WTC11 (cell line): ENCODE measurements at regions not wholly inside any gene's neighbourhood (a gene's known extent, or its start where the extent isn't known, plus 50 kb on each side); places are given as distances from the start of the nearest gene placed in this dataset.

Experiments used
- ATAC-seq: fragments of 200-7000 bp; cut with Tn5 transposase; 2 replicates; pipeline ENCODE4 v1.10.0; 2021; ENCODE audit warnings: mild to moderate bottlenecking, moderate library complexity
- CTCF ChIA-PET: fragments of 300-600 bp; sonication (Branson Sonifier 250); formaldehyde crosslinking; loops from one replicate; lab custom pipeline; 2021; ENCODE audit warnings: antibody characterized with exemption; lab: Charles Lee
- POLR2A ChIA-PET: fragments of 350-600 bp; sonication (Branson Sonifier 250); formaldehyde crosslinking; loops from one replicate; lab custom pipeline; 2021; ENCODE audit warnings: antibody characterized with exemption; lab: Charles Lee
- DNase-seq: peaks from one replicate; pipeline ENCODE4 v3.0.0; 2021; ENCODE audit warnings: low spot score
- H3K27ac Mint-ChIP-seq: 2 replicates; pipeline ENCODE4 v1.8.0; 2021; ENCODE audit warnings: mixed read lengths
- H3K27me3 Mint-ChIP-seq: 2 replicates; pipeline ENCODE4 v1.8.0; 2021; ENCODE audit warnings: low read depth, mild to moderate bottlenecking, moderate library complexity, mixed read lengths
- H3K36me3 Mint-ChIP-seq: 2 replicates; pipeline ENCODE4 v1.8.0; 2021; ENCODE audit warnings: mixed read lengths
- H3K4me1 Mint-ChIP-seq: 2 replicates; pipeline ENCODE4 v1.8.0; 2022; ENCODE audit warnings: mixed read lengths
- H3K4me3 Mint-ChIP-seq: 2 replicates; pipeline ENCODE4 v1.8.0; 2021; ENCODE audit warnings: mild to moderate bottlenecking, moderate library complexity, mixed read lengths
- H3K9me3 Mint-ChIP-seq: 2 replicates; pipeline ENCODE4 v1.8.0; 2021; ENCODE audit warnings: mixed read lengths
- CBFB ChIP-seq: sonication (generic); formaldehyde crosslinking; IDR thresholded peaks from 2 replicates; pipeline ENCODE4 v1.8.1; 2022; ENCODE audit warnings: mild to moderate bottlenecking, low read depth, missing genetic modification reagents
- ELF4 ChIP-seq: sonication (generic); formaldehyde crosslinking; IDR thresholded peaks from 2 replicates; pipeline ENCODE4 v1.8.1; 2022; ENCODE audit warnings: low read depth, mild to moderate bottlenecking, moderate library complexity, missing genetic modification reagents
- EMX1 ChIP-seq: fragments of 250-450 bp; sonication (Bioruptor Pico); IDR thresholded peaks from 2 replicates; pipeline ENCODE4 v1.8.0; 2021; ENCODE audit warnings: mild to moderate bottlenecking
- ESRRA ChIP-seq: sonication (generic); formaldehyde crosslinking; IDR thresholded peaks from 2 replicates; pipeline ENCODE4 v1.8.1; 2022; ENCODE audit warnings: mild to moderate bottlenecking, missing genetic modification reagents, borderline replicate concordance
- HMGA2 ChIP-seq: fragments of 250-450 bp; sonication (Bioruptor Pico); IDR thresholded peaks from 2 replicates; pipeline ENCODE4 v1.4.0; 2021; ENCODE audit warnings: mild to moderate bottlenecking, moderate library complexity
- JUN ChIP-seq: sonication (generic); formaldehyde crosslinking; IDR thresholded peaks from 2 replicates; pipeline ENCODE4 v1.8.0; 2023; ENCODE audit warnings: mild to moderate bottlenecking, missing genetic modification reagents
- NFE2L1 ChIP-seq: sonication (generic); formaldehyde crosslinking; IDR thresholded peaks from 2 replicates; pipeline ENCODE4 v1.8.1; 2023; ENCODE audit warnings: missing genetic modification reagents
- NR2C2 ChIP-seq: sonication (generic); formaldehyde crosslinking; IDR thresholded peaks from 2 replicates; pipeline ENCODE4 v1.8.0; 2022; ENCODE audit warnings: mild to moderate bottlenecking, missing genetic modification reagents
- RORB ChIP-seq: fragments of 250-450 bp; sonication (Bioruptor Pico); IDR thresholded peaks from 2 replicates; pipeline ENCODE4 v1.9.0; 2021; ENCODE audit warnings: mild to moderate bottlenecking
- SMAD3 ChIP-seq: sonication (generic); formaldehyde crosslinking; IDR thresholded peaks from 2 replicates; pipeline ENCODE4 v1.8.0; 2022; ENCODE audit warnings: missing genetic modification reagents, mild to moderate bottlenecking, borderline replicate concordance
- SOX15 ChIP-seq: fragments of 250-450 bp; sonication (Bioruptor Pico); IDR thresholded peaks from 2 replicates; pipeline ENCODE4 v1.9.0; 2021; ENCODE audit warnings: mild to moderate bottlenecking
- TEAD4 ChIP-seq: sonication (generic); formaldehyde crosslinking; IDR thresholded peaks from 2 replicates; pipeline ENCODE4 v1.8.0; 2022; ENCODE audit warnings: mild to moderate bottlenecking, missing genetic modification reagents
- ZNF219 ChIP-seq: sonication (generic); formaldehyde crosslinking; IDR thresholded peaks from 2 replicates; pipeline ENCODE4 v1.8.0; 2023; ENCODE audit warnings: missing genetic modification reagents, mild to moderate bottlenecking, borderline replicate concordance
- ZNF317 ChIP-seq: sonication (generic); formaldehyde crosslinking; IDR thresholded peaks from 2 replicates; pipeline ENCODE4 v1.8.1; 2023; ENCODE audit warnings: low read depth, mild to moderate bottlenecking, moderate library complexity, missing genetic modification reagents, borderline replicate concordance
- ZNF423 ChIP-seq: fragments of 250-450 bp; sonication (Bioruptor Pico); IDR thresholded peaks from 2 replicates; pipeline ENCODE4 v2.1.2; 2022; ENCODE audit warnings: mild to moderate bottlenecking, moderate library complexity
- TF ChIP-seq, protein P1 (sequence below): sonication (generic); formaldehyde crosslinking; IDR thresholded peaks from 2 replicates; pipeline ENCODE4 v1.8.0; 2022; ENCODE audit warnings: missing genetic modification reagents
- TF ChIP-seq, protein P2 (sequence below): sonication (generic); formaldehyde crosslinking; conservative IDR thresholded peaks from 2 replicates; pipeline ENCODE4 v1.8.1; 2022; ENCODE audit warnings: mild to moderate bottlenecking, missing genetic modification reagents
- TF ChIP-seq, protein P3 (sequence below): sonication (generic); formaldehyde crosslinking; IDR thresholded peaks from 2 replicates; pipeline ENCODE4 v1.8.0; 2023; ENCODE audit warnings: mild to moderate bottlenecking, missing genetic modification reagents

DNA sequence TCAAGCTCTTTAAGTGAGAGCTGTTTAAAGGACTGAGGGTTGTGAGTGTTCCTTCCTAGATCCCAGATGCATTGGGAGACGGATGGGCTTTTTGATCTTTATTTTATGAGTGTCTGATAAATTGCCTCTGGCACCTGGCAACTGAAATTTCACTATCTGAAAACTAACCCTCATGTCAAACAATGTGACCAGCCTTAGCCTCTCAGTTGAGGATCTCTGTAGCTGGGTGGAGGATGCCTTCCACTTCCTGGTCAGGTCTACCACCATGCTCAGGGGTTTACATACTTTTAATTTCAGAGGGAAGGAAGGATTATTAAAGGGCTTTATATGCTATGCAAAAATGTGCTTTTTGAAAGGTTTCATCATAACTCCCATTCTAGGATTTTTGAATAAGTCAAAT, 70.5 kb upstream of the NT5C1B start:
- POLR2A ChIA-PET = no interaction called here

DNA sequence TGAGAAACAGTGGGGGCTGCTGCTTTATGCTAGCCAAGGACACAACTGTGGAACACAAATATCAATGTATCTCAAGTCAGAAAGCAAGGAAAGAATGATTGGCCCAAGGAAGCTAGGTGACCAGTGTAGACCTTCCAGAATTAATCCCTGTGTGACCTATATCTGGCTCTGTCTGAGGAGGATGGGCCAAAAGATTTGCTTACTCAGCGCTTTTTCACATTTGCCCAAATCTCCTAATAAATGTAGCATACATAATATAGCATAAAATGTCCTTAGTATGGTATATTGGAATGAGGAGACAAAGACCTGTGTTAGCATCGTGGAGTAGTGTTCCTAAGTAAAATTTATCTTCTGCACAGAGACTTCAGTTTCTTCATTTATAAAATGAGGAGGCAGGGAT, 66.7 kb upstream of the NT5C1B start:
- Mint-ChIP-seq H3K27ac (no peak overlapping the region), H3K4me3 (no peak overlapping the region), H3K9me3 (no peaks in the 10 kb centered on the region), H3K36me3 (no peaks in the 10 kb centered on the region), H3K4me1 (no peaks in the 10 kb centered on the region), H3K27me3 (no peaks in the 10 kb centered on the region)
- ATAC-seq = no peak
- ChIA-PET CTCF (no interaction called here), POLR2A (no interaction called here)
- no peak for DNase-seq
- TF ChIP-seq, protein P1, sequence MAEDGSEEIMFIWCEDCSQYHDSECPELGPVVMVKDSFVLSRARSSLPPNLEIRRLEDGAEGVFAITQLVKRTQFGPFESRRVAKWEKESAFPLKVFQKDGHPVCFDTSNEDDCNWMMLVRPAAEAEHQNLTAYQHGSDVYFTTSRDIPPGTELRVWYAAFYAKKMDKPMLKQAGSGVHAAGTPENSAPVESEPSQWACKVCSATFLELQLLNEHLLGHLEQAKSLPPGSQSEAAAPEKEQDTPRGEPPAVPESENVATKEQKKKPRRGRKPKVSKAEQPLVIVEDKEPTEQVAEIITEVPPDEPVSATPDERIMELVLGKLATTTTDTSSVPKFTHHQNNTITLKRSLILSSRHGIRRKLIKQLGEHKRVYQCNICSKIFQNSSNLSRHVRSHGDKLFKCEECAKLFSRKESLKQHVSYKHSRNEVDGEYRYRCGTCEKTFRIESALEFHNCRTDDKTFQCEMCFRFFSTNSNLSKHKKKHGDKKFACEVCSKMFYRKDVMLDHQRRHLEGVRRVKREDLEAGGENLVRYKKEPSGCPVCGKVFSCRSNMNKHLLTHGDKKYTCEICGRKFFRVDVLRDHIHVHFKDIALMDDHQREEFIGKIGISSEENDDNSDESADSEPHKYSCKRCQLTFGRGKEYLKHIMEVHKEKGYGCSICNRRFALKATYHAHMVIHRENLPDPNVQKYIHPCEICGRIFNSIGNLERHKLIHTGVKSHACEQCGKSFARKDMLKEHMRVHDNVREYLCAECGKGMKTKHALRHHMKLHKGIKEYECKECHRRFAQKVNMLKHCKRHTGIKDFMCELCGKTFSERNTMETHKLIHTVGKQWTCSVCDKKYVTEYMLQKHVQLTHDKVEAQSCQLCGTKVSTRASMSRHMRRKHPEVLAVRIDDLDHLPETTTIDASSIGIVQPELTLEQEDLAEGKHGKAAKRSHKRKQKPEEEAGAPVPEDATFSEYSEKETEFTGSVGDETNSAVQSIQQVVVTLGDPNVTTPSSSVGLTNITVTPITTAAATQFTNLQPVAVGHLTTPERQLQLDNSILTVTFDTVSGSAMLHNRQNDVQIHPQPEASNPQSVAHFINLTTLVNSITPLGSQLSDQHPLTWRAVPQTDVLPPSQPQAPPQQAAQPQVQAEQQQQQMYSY = no peak
- no peak for TF ChIP-seq RORB (CRISPR knock-in tag)
- TF ChIP-seq ESRRA (CRISPR knock-in tag) = no peak
- TF ChIP-seq ZNF423 (CRISPR knock-in tag) = no peak
- TF ChIP-seq, protein P2, sequence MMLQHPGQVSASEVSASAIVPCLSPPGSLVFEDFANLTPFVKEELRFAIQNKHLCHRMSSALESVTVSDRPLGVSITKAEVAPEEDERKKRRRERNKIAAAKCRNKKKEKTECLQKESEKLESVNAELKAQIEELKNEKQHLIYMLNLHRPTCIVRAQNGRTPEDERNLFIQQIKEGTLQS = no peak
- no peak for TF ChIP-seq ZNF317 (CRISPR knock-in tag)
- TF ChIP-seq JUN (CRISPR knock-in tag) = no peak
- TF ChIP-seq ELF4 = no peak
- TF ChIP-seq NR2C2 (CRISPR knock-in tag) = no peak
- TF ChIP-seq, protein P3, sequence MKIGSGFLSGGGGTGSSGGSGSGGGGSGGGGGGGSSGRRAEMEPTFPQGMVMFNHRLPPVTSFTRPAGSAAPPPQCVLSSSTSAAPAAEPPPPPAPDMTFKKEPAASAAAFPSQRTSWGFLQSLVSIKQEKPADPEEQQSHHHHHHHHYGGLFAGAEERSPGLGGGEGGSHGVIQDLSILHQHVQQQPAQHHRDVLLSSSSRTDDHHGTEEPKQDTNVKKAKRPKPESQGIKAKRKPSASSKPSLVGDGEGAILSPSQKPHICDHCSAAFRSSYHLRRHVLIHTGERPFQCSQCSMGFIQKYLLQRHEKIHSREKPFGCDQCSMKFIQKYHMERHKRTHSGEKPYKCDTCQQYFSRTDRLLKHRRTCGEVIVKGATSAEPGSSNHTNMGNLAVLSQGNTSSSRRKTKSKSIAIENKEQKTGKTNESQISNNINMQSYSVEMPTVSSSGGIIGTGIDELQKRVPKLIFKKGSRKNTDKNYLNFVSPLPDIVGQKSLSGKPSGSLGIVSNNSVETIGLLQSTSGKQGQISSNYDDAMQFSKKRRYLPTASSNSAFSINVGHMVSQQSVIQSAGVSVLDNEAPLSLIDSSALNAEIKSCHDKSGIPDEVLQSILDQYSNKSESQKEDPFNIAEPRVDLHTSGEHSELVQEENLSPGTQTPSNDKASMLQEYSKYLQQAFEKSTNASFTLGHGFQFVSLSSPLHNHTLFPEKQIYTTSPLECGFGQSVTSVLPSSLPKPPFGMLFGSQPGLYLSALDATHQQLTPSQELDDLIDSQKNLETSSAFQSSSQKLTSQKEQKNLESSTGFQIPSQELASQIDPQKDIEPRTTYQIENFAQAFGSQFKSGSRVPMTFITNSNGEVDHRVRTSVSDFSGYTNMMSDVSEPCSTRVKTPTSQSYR (CRISPR knock-in tag) = no peak

More for the DNA sequence above, 70.5 kb upstream of the NT5C1B start:
- no peak overlapping the region for H3K4me3 Mint-ChIP-seq
- H3K4me1 Mint-ChIP-seq = no peaks in the 10 kb centered on the region
- H3K27ac Mint-ChIP-seq = no peak overlapping the region
- H3K9me3 Mint-ChIP-seq = no peaks in the 10 kb centered on the region
- ATAC-seq (no peak), DNase-seq (no peak)
- CTCF ChIA-PET = no interaction called here
- no peaks in the 10 kb centered on the region for H3K27me3 Mint-ChIP-seq
- no peaks in the 10 kb centered on the region for H3K36me3 Mint-ChIP-seq
- TF ChIP-seq TEAD4 (CRISPR knock-in tag) (no peak), HMGA2 (CRISPR knock-in tag) (no peak), SMAD3 (no peak)

DNA sequence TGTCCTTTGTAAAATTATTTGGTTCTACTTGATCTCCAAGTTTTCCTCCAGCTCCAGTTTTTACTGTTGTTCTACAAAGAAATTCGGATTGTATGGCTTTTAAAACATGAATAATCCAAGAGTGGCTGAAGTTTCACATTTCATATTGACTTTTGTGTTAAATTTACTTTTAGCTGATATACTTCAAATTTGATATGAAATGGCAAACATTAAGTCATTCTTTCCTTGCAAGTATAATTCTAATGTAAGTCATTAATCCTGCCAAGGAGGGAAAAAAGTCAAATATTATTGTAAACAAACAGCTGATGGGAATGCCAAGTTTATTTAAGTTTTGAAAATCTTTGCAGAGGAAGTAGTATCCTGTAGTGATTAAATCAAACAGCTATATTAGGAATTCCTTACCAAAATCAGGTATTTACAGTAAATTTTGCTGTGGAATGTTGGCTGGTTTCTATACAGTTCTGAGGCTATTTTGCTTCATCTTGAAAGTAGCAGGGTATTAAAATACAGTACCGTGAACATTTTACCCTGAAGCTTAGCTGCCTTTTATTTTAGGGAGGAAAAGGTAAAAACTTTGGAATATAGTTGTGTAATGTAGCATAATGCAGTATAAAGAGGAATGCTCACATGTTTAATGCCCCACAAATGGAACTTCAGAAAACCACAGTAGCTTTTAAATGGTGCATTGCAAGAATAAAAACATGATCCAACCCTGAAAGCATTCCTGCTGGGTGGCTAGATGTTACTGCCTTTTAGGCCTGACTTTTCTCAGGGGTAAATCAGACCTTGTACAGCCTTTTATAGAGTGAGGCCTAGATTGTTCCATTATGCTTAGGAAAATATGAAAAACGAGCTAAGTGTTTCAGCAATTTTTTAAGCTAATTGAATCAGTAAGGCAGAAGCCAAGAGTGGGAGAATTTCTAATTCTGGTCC, 62.7 kb upstream of the NT5C1B start:
- POLR2A ChIA-PET = interaction anchor here (0.5 kb wide), 1 partner anchor 212 kb away, joined by 4 read pairs; no protein-coding TSS in a partner anchor
- TF ChIP-seq ZNF219 (CRISPR knock-in tag) (no peak), SOX15 (no peak), CBFB (CRISPR knock-in tag) (no peak), NFE2L1 (CRISPR knock-in tag) (no peak), EMX1 (CRISPR knock-in tag) (no peak)
- TF ChIP-seq, protein P2 = no peak
- H3K9me3 Mint-ChIP-seq = no peaks in the 10 kb centered on the region
- no peaks in the 10 kb centered on the region for H3K36me3 Mint-ChIP-seq
- no peak for DNase-seq
- H3K4me1 Mint-ChIP-seq = peaks cover 5% of the 10 kb centered on the region
- no peaks in the 10 kb centered on the region for H3K27me3 Mint-ChIP-seq
- H3K27ac Mint-ChIP-seq = no peak overlapping the region
- CTCF ChIA-PET = interaction anchor here (0.8 to 1.0 kb wide), 2 partner anchors 38 to 132 kb away, joined by 3 to 4 read pairs; no protein-coding TSS in a partner anchor
- no peak for ATAC-seq
- H3K4me3 Mint-ChIP-seq = no peak overlapping the region
